ENCODE measurements at regions not wholly inside any gene's neighbourhood (a gene's known extent, or its start where the extent isn't known, plus 50 kb on each side); places are given as distances from the start of the nearest gene placed in this dataset.

DNA sequence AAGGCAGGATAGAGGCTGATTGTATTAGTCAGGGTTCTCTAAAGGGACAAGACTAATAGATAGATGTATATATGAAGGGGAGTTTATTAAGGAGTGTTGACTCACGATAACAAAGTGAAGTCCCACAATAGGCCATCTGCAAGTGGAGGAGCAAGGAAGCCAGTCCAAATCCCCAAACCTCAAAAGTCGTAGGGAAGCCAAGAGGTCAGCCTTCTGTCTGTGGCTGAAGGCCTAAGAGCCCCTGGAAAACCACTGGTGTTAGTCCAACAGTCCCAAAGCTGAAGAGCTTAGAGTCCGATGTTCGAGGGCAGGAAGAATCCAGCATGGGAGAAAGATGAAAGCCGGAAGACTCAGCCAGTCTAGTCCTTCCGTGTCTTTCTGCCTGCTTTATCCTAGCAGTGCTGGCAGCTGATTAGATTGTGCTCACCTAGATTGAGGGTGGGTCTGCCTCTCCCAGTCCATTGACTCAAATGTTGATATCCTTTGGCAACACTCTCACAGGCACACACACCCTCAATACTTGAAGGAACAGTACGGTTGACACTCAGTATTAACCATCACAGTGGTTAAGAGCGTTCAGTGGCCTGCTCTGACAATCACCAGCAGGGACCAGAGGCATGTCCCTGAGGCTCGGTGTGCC lies 135.6 kb downstream of the CSNK2A3 start:
- Histone ChIP-seq H4K20me1 (ENCODE audit: insufficient read depth, low read length) (no peaks in the 10 kb centered on the region), H3K4me2 (ENCODE audit: low read length) (no peak overlapping the region), H3K4me1 (ENCODE audit: insufficient read depth, low read length, poor library complexity, severe bottlenecking) (peaks cover 17% of the 10 kb centered on the region), H3K79me2 (ENCODE audit: insufficient read depth, low read depth, low read length) (no peaks in the 10 kb centered on the region), H3K36me3 (ENCODE audit: insufficient read depth, low read length) (no peaks in the 10 kb centered on the region), H3K9me2 (ENCODE audit: insufficient read depth, low read length) (no peaks in the 10 kb centered on the region), H2AFZ (ENCODE audit: low read length) (no peak overlapping the region), H3K27ac (ENCODE audit: low read depth, low read length, poor library complexity, severe bottlenecking) (no peak overlapping the region), H3K9me3 (ENCODE audit: low read length) (no peaks in the 10 kb centered on the region), H3K4me3 (ENCODE audit: low read depth, low read length, poor library complexity, severe bottlenecking) (no peak overlapping the region)
- POLR2A ChIA-PET: no interaction called here
- no peak for DNase-seq (ENCODE audit: low spot score)
- no TSS peak for BruUV-seq (replicated peaks)
- TF ChIP-seq EZH2phosphoT487 (IDR thresholded peaks at IDR 0.05; ENCODE audit: borderline replicate concordance, low read depth, low read length): no peak
- TF ChIP-seq, protein P1, sequence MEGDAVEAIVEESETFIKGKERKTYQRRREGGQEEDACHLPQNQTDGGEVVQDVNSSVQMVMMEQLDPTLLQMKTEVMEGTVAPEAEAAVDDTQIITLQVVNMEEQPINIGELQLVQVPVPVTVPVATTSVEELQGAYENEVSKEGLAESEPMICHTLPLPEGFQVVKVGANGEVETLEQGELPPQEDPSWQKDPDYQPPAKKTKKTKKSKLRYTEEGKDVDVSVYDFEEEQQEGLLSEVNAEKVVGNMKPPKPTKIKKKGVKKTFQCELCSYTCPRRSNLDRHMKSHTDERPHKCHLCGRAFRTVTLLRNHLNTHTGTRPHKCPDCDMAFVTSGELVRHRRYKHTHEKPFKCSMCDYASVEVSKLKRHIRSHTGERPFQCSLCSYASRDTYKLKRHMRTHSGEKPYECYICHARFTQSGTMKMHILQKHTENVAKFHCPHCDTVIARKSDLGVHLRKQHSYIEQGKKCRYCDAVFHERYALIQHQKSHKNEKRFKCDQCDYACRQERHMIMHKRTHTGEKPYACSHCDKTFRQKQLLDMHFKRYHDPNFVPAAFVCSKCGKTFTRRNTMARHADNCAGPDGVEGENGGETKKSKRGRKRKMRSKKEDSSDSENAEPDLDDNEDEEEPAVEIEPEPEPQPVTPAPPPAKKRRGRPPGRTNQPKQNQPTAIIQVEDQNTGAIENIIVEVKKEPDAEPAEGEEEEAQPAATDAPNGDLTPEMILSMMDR (conservative IDR thresholded peaks at IDR 0.05; ENCODE audit: low read length): no peak
- CTCF ChIA-PET (ENCODE audit: unreplicated experiment): interaction anchor here (0.6 kb wide), 1 partner anchor 16 kb away, joined by 3 read pairs; no protein-coding TSS in a partner anchor
- intact Hi-C loops (cut with micrococcal nuclease; ENCODE audit: unreplicated experiment): no loop called here

DNA sequence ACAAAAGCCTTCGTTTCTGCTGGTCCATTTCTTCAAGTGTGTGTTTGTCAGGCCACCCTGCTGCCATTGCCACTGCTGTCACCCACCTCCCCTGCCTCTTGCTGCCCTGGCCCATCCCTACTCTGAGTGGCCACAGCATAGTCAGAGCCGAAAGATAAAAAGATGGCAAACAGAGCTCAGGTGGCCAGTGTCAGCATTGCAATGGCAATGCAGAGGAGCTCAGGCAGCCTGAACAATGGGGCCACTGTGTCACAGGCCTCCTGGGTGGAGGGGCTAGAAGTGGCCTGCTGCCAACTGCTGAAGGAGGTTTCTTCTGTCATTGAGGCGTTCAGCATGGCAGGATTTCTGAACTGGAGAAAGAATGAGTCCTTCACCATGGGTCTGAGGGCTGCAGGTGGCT lies 137.1 kb downstream of the CSNK2A3 start:
- no peaks in the 10 kb centered on the region for H4K20me1 ChIP-seq (ENCODE audit: insufficient read depth, low read length)
- H3K9me3 ChIP-seq (ENCODE audit: low read length): no peaks in the 10 kb centered on the region
- H3K36me3 ChIP-seq (ENCODE audit: insufficient read depth, low read length): no peaks in the 10 kb centered on the region
- intact Hi-C loops (cut with micrococcal nuclease; ENCODE audit: unreplicated experiment): no loop called here
- H3K4me2 ChIP-seq (ENCODE audit: low read length): no peak overlapping the region
- ChIA-PET CTCF (ENCODE audit: unreplicated experiment) (no interaction called here), POLR2A (no interaction called here)
- TF ChIP-seq, protein P1 (conservative IDR thresholded peaks at IDR 0.05; ENCODE audit: low read length): no peak
- TF ChIP-seq EZH2phosphoT487 (IDR thresholded peaks at IDR 0.05; ENCODE audit: borderline replicate concordance, low read depth, low read length): no peak
- H2AFZ ChIP-seq (ENCODE audit: low read length): no peak overlapping the region
- H3K27ac ChIP-seq (ENCODE audit: low read depth, low read length, poor library complexity, severe bottlenecking): no peak overlapping the region
- no peaks in the 10 kb centered on the region for H3K79me2 ChIP-seq (ENCODE audit: insufficient read depth, low read depth, low read length)
- no TSS peak for BruUV-seq (replicated peaks)
- H3K4me1 ChIP-seq (ENCODE audit: insufficient read depth, low read length, poor library complexity, severe bottlenecking): peaks cover 17% of the 10 kb centered on the region
- H3K4me3 ChIP-seq (ENCODE audit: low read depth, low read length, poor library complexity, severe bottlenecking): no peak overlapping the region
- H3K9me2 ChIP-seq (ENCODE audit: insufficient read depth, low read length): no peaks in the 10 kb centered on the region
- DNase-seq (ENCODE audit: low spot score): no peak

DNA sequence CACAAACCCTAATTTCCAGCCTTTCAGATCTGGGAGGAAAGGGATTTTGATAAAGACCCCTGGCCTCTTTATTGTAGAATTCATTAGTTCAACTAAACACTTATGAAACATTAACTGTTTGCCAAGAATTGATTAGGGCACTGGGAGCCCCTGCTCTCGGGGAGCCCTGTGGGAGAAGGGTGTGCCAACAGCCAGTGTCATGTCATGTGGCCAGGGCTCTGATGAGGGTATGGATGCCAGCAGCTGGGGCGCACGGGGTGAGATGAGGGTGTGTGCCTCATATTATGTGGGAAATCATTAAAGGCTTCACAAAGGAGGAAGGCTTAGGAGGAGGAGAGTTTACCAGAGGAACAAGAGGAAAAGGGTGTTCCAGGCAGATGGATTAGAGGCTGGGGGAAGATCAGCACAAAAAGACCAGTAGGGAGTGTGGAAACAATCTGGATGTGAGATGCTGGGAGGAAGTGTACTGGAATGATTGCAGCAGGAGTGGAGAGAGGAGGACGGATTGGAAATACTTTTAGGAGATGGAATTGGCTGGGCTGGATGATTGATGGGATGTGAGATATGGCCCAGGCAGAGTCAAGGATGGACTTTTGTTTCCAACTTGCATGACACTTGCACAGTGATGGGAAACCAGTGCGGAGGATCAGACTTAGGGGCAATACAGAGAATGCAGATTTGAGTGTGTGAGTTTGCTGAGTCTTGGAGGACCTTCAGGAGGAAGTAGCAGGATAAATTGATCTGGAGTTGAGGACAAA lies 137.8 kb downstream of the CSNK2A3 start:
- Histone ChIP-seq H2AFZ (ENCODE audit: low read length) (no peak overlapping the region), H3K27ac (ENCODE audit: low read depth, low read length, poor library complexity, severe bottlenecking) (no peak overlapping the region), H3K9me2 (ENCODE audit: insufficient read depth, low read length) (no peaks in the 10 kb centered on the region), H3K4me3 (ENCODE audit: low read depth, low read length, poor library complexity, severe bottlenecking) (no peak overlapping the region), H3K4me1 (ENCODE audit: insufficient read depth, low read length, poor library complexity, severe bottlenecking) (peaks cover 17% of the 10 kb centered on the region), H3K9me3 (ENCODE audit: low read length) (no peaks in the 10 kb centered on the region), H4K20me1 (ENCODE audit: insufficient read depth, low read length) (no peaks in the 10 kb centered on the region), H3K79me2 (ENCODE audit: insufficient read depth, low read depth, low read length) (no peaks in the 10 kb centered on the region), H3K4me2 (ENCODE audit: low read length) (no peak overlapping the region), H3K36me3 (ENCODE audit: insufficient read depth, low read length) (no peaks in the 10 kb centered on the region)
- intact Hi-C loops (cut with micrococcal nuclease; ENCODE audit: unreplicated experiment): no loop called here
- ChIA-PET POLR2A (no interaction called here), CTCF (ENCODE audit: unreplicated experiment) (no interaction called here)
- no TSS peak for BruUV-seq (replicated peaks)
- TF ChIP-seq, protein P1 (conservative IDR thresholded peaks at IDR 0.05; ENCODE audit: low read length): no peak
- no peak for TF ChIP-seq EZH2phosphoT487 (IDR thresholded peaks at IDR 0.05; ENCODE audit: borderline replicate concordance, low read depth, low read length)
- DNase-seq (ENCODE audit: low spot score): no peak

Measured in OCI-LY7 (cell line).